ENCODE measurements at regions not wholly inside any gene's neighbourhood (a gene's known extent, or its start where the extent isn't known, plus 50 kb on each side); places are given as distances from the start of the nearest gene placed in this dataset.
A peak's percentile ranks its signal among the peaks of the same experiment; 100 is the strongest.

DNA sequence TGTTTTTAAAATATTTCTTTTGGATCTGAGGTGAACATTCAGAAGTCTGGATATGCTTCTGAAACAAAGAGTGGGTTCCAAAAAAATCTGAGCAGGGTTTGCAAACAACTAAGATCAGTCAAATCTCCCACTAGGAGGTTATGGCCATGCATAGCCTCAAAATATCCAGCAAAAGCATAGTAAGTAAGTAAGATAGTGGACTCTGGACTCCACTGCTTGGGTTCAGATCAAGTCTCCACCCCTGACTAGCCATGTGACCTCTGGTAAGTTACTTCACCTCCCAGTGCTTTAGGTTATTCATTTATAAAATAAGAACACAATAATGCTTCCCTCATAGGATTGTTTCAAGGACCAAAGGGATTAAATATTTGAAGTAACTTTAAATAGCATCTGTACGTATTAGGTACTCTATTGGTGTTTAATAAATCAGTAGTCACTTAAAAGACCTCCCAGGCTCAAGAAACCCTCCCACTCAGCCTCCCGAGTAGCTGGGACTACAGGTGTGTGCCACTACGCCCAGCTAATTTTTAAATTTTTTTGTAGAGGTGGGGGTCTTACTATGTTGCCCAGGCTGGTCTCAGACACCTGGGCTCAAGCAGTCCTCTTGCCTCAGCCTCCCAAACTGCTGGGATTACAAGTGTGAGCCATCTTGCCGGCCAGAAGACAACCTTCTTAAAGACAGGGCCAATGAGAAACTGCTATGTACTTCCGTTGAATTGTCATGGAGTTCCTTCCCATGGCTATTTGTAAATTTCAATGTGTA, 95.7 kb upstream of the SOX5 start:
- Histone ChIP-seq H3K9me2 (replicated peaks; ENCODE audit: insufficient read depth) (no peaks in the 10 kb centered on the region), H3K4me3 (no peak overlapping the region), H4K20me1 (ENCODE audit: insufficient read depth, poor library complexity, severe bottlenecking) (no peaks in the 10 kb centered on the region), H3K79me2 (no peaks in the 10 kb centered on the region), H3K4me2 (peak overlapping the region; percentile 10), H2AFZ (no peak overlapping the region), H3K36me3 (replicated peaks; ENCODE audit: insufficient read depth, low read depth) (no peaks in the 10 kb centered on the region), H3K27me3 (no peaks in the 10 kb centered on the region), H3K9me3 (ENCODE audit: low read depth) (peaks cover 5% of the 10 kb centered on the region), H3K4me1 (ENCODE audit: insufficient read depth) (peaks cover 15% of the 10 kb centered on the region), H3K27ac (peak overlapping the region; percentile 50)
- WGBS (ENCODE audit: low lambda C conversion rate, missing lambda C conversion rate): 93% methylated on average over 5 of the region's 5 CpGs
- peak; percentile 57 for DNase-seq (ENCODE audit: low spot score)
- TF ChIP-seq EZH2phosphoT487 (IDR thresholded peaks at IDR 0.05; ENCODE audit: low read depth, severe bottlenecking, unreplicated experiment) (no peak), EZH2 (IDR thresholded peaks at IDR 0.05; ENCODE audit: borderline replicate concordance) (no peak)
- TF ChIP-seq, protein P1, sequence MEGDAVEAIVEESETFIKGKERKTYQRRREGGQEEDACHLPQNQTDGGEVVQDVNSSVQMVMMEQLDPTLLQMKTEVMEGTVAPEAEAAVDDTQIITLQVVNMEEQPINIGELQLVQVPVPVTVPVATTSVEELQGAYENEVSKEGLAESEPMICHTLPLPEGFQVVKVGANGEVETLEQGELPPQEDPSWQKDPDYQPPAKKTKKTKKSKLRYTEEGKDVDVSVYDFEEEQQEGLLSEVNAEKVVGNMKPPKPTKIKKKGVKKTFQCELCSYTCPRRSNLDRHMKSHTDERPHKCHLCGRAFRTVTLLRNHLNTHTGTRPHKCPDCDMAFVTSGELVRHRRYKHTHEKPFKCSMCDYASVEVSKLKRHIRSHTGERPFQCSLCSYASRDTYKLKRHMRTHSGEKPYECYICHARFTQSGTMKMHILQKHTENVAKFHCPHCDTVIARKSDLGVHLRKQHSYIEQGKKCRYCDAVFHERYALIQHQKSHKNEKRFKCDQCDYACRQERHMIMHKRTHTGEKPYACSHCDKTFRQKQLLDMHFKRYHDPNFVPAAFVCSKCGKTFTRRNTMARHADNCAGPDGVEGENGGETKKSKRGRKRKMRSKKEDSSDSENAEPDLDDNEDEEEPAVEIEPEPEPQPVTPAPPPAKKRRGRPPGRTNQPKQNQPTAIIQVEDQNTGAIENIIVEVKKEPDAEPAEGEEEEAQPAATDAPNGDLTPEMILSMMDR (IDR thresholded peaks at IDR 0.05; ENCODE audit: poor library complexity): no peak

DNA sequence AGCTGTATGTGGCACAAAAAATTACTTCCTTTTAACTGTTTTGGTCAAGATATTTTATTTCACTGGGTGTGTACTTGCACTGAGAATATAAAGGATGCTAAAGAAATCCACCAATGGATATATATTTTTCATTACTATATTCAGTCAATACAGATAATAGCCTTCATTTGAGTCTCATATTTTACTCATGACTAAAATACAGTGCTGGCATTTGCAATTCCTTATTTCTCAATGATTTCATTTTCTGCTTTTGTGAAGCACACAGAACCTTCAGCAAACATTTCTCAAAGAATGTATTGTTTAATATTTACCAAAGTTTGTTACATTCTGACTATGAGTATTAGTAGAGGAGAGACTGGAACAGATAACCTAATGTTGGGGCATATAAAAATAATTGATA, 93.2 kb upstream of the SOX5 start:
- H4K20me1 ChIP-seq (ENCODE audit: insufficient read depth, poor library complexity, severe bottlenecking): no peaks in the 10 kb centered on the region
- no peaks in the 10 kb centered on the region for H3K36me3 ChIP-seq (replicated peaks; ENCODE audit: insufficient read depth, low read depth)
- no peak overlapping the region for H3K4me3 ChIP-seq
- H3K27ac ChIP-seq: no peak overlapping the region
- H3K27me3 ChIP-seq: no peaks in the 10 kb centered on the region
- TF ChIP-seq, protein P1 (IDR thresholded peaks at IDR 0.05; ENCODE audit: poor library complexity): no peak
- TF ChIP-seq EZH2phosphoT487 (IDR thresholded peaks at IDR 0.05; ENCODE audit: low read depth, severe bottlenecking, unreplicated experiment): no peak
- TF ChIP-seq EZH2 (IDR thresholded peaks at IDR 0.05; ENCODE audit: borderline replicate concordance): no peak
- no peaks in the 10 kb centered on the region for H3K9me3 ChIP-seq (ENCODE audit: low read depth)
- H2AFZ ChIP-seq: no peak overlapping the region
- DNase-seq (ENCODE audit: low spot score): no peak
- no peaks in the 10 kb centered on the region for H3K9me2 ChIP-seq (replicated peaks; ENCODE audit: insufficient read depth)
- H3K4me1 ChIP-seq (ENCODE audit: insufficient read depth): peaks cover 27% of the 10 kb centered on the region
- H3K79me2 ChIP-seq: no peaks in the 10 kb centered on the region
- no peak overlapping the region for H3K4me2 ChIP-seq

DNA sequence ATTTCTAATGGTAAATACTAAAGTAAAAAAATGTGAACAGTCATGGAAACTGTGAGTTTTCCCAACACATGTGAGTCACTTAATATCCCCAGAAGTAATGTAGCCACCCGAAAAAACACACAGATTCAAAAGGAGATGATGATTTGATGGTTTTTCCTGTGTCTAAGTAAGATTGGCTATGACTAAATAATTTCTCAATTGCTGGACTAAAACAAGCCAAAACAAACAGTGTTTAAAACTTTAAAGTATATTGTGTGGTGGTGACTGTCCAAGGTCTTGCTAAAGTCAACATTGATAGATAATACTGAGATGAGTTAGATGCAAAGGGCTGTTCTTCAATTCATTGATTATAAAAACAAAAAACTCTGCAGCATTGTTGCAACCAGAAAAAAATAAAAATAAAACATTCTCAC, 89.6 kb upstream of the SOX5 start:
- no peak overlapping the region for H3K4me2 ChIP-seq
- no peaks in the 10 kb centered on the region for H3K79me2 ChIP-seq
- peak overlapping the region; percentile 77 for H3K27ac ChIP-seq
- no peaks in the 10 kb centered on the region for H3K36me3 ChIP-seq (replicated peaks; ENCODE audit: insufficient read depth, low read depth)
- DNase-seq (ENCODE audit: low spot score): peak; percentile 49
- H4K20me1 ChIP-seq (ENCODE audit: insufficient read depth, poor library complexity, severe bottlenecking): no peaks in the 10 kb centered on the region
- H3K9me3 ChIP-seq (ENCODE audit: low read depth): no peaks in the 10 kb centered on the region
- 38% methylated on average over 1 of the region's 1 CpG for WGBS (ENCODE audit: low lambda C conversion rate, missing lambda C conversion rate)
- no peaks in the 10 kb centered on the region for H3K9me2 ChIP-seq (replicated peaks; ENCODE audit: insufficient read depth)
- no peaks in the 10 kb centered on the region for H3K27me3 ChIP-seq
- no peak overlapping the region for H2AFZ ChIP-seq
- H3K4me3 ChIP-seq: no peak overlapping the region
- no peak for TF ChIP-seq EZH2phosphoT487 (IDR thresholded peaks at IDR 0.05; ENCODE audit: low read depth, severe bottlenecking, unreplicated experiment)
- peaks cover 19% of the 10 kb centered on the region for H3K4me1 ChIP-seq (ENCODE audit: insufficient read depth)

GRCh38 chr12:24038211-24038997, 88.9 kb upstream of the SOX5 start:
- no peak for DNase-seq (ENCODE audit: low spot score)
- Histone ChIP-seq H3K4me1 (ENCODE audit: insufficient read depth) (peaks cover 17% of the 10 kb centered on the region), H3K4me2 (peak overlapping the region; percentile 2), H2AFZ (no peak overlapping the region), H3K27me3 (no peaks in the 10 kb centered on the region), H3K27ac (peak overlapping the region; percentile 77), H4K20me1 (ENCODE audit: insufficient read depth, poor library complexity, severe bottlenecking) (no peaks in the 10 kb centered on the region), H3K4me3 (no peak overlapping the region), H3K79me2 (no peaks in the 10 kb centered on the region), H3K9me3 (ENCODE audit: low read depth) (no peaks in the 10 kb centered on the region), H3K36me3 (replicated peaks; ENCODE audit: insufficient read depth, low read depth) (no peaks in the 10 kb centered on the region), H3K9me2 (replicated peaks; ENCODE audit: insufficient read depth) (no peaks in the 10 kb centered on the region)
- TF ChIP-seq EZH2phosphoT487 (IDR thresholded peaks at IDR 0.05; ENCODE audit: low read depth, severe bottlenecking, unreplicated experiment) (no peak), EZH2 (IDR thresholded peaks at IDR 0.05; ENCODE audit: borderline replicate concordance) (no peak)
- TF ChIP-seq, protein P1 (IDR thresholded peaks at IDR 0.05; ENCODE audit: poor library complexity): no peak
- 72% methylated on average over 6 of the region's 6 CpGs for WGBS (ENCODE audit: low lambda C conversion rate, missing lambda C conversion rate)
